Hematopoietic multipotent progenitor cell treated with erythropoietin and hydrocortisone succinate and interleukin-3 and kit ligand, for 4 days (in vitro differentiated cells): ENCODE measurements at regions not wholly inside any gene's neighbourhood (a gene's known extent, or its start where the extent isn't known, plus 50 kb on each side); places are given as distances from the start of the nearest gene placed in this dataset.
A peak's percentile ranks its signal among the peaks of the same experiment; 100 is the strongest.

ENCODE experiments used
- DNase-seq: peaks from one replicate; pipeline ENCODE4 v3.0.0-alpha.2; 2015

DNA sequence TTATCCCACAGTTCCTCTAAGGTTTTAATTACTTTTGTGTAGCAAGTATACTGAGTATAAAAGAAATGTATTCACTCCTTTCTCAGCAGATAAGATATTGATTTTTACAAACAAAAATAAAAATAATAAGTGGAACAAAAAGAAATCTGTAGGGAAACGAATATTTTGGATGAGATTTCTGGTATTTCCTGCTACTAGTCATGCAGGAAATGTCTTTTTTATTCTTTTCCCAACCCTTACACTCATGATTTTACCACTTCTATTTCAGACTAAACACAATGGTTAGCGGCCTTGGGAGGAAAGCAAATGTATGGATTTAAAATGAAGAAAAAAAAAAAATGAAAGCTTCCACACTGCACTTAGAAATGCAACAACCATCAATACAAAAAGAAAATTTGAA lies 580.5 kb upstream of the MARCKS start:
- no peak for DNase-seq

- no peak for DNase-seq
Observed at GRCh38 chr6:113277111-113277510, 580.0 kb upstream of the MARCKS start.

DNA sequence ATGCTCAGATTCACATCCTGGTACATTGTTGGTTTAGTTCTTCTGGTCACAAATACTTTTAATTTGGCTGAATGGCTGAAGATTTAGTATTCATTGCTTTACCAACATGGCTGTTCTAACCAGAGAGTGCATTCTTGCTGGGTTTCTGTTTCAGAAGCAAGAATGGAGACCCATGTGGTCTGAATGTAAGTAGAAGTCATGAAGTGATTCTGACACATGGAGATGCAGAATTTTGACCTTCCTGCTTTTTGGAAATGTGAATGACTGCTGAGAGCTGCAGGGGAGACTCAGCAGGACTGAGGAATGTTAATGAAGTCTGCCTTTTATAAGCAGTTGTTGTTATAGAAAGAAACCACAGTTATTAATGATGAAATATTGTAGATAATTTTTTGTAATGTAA lies 576.1 kb upstream of the MARCKS start:
- no peak for DNase-seq

DNA sequence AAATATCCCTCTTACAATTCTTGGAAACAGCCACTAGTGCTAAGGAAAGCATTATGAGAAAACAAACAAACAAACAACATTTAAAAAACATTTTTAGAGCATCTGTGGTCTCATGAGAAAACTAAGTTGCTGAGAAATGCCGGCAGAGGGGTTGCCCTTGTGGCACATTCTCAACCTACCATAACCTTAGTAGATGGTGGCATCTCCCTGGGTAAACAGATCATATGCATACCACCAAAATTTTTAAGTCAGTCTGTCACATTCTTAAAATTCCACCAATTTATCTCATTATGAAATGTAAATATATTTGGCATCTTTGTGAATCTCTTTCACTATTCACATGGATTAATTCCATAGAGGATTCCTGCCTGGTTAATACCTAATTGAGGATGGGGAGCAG lies 575.7 kb upstream of the MARCKS start:
- no peak for DNase-seq

DNA sequence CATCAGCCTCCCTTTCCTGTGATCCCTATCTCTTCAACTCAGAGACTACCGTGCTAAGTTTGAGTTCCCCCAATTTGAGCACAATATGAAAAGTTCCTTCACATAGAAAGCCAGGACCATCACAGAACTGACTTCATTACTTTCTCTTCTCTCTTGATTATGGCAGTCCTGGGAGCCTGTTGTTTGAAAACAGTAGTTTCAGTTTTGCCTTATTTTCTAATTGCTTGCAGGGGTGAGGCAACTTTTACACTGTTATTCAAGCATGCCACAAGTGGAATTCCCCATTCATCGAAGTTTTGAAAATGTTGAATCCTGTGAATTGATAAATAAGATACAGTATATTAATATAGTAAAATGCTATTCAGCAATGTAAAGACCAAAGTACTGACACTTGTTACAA lies 569.7 kb upstream of the MARCKS start:
- DNase-seq, result no peak

DNA sequence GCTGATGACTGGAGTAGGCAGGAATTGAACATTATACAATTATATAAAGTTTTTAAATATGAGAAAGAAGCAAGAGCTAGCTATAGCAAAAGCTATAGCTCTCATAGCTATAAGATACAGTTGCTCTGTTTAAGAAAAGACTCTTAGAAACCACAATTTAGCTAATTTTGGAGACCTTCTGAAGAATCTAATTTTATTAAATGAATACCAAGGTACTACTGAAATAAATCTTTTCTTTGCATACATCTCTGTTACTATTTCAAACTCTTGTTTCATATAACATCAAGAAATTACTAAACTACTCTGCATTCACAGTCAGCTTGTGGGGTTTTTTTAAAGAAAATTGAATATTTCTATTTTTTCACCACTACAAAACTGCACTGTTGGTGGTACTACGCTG lies 568.7 kb upstream of the MARCKS start:
- no peak for DNase-seq

GRCh38 chr6:113289166-113289565 lies 568.0 kb upstream of the MARCKS start:
- no peak for DNase-seq

GRCh38 chr6:113290684-113291083 lies 566.5 kb upstream of the MARCKS start:
- no peak for DNase-seq

- no peak for DNase-seq
Observed at GRCh38 chr6:113291751-113292445, 565.2 kb upstream of the MARCKS start.

GRCh38 chr6:113292646-113293422 lies 564.3 kb upstream of the MARCKS start:
- DNase-seq, result no peak

DNA sequence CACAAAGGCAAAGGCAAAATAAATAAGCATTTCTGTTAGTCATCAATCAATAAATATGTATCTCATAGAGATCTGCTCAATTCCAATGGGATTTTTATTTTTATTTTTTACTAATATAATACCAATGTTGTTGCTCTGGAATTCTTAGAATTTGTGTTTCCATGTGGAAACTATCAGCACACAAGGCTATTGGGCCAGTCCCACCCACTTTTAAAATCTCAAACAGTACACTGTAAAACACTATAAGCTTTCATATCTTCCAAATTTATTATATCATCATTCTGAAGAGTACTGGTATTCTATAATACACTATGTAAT lies 563.8 kb upstream of the MARCKS start:
- no peak for DNase-seq

GRCh38 chr6:113299531-113299930 lies 557.6 kb upstream of the MARCKS start:
- no peak for DNase-seq

DNA sequence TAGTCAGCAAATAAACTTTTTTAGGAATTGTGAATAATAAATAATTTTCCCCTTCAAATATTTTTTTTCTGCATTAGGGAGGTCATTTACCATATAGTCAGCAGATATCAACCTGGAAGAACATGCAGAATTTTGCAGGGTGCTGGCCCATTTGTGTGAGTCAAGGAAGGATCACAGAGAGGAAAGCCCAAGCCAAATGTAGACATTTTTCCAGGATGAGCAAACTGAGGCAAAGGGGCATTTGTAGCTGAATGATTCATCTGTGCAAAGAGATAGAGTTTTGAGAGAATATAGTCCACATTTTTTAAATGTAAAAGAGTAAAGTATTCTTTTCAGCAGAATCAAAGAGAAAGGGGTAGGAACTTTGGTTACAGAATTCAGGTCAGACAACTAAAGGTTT lies 555.5 kb upstream of the MARCKS start:
- no peak for DNase-seq

GRCh38 chr6:113304116-113304515 lies 553.0 kb upstream of the MARCKS start:
- DNase-seq, result no peak

- DNase-seq, result peak; percentile 44
Observed at GRCh38 chr6:113306552-113307145, 550.5 kb upstream of the MARCKS start.

- DNase-seq, result no peak
Observed at GRCh38 chr6:113308266-113308665, 548.9 kb upstream of the MARCKS start.

DNA sequence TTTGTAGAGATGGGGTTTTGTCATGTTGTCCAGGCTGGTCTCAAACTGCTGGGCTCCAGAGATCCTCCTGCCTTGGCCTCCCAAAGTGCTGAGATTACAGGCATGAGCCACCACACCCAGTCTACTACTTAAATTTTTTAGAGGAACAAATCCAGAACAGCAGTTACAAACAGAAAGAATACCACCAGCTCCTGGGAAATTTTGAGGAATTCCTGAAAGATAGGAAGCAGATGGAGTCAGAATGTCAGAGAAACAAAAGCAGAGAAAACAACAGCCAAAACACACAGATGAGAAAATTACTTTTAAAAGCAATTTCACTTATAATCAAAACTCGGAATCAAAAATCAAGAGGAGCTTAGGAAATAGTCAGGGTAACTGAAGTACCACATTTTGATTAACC lies 543.3 kb upstream of the MARCKS start:
- DNase-seq, result no peak

DNA sequence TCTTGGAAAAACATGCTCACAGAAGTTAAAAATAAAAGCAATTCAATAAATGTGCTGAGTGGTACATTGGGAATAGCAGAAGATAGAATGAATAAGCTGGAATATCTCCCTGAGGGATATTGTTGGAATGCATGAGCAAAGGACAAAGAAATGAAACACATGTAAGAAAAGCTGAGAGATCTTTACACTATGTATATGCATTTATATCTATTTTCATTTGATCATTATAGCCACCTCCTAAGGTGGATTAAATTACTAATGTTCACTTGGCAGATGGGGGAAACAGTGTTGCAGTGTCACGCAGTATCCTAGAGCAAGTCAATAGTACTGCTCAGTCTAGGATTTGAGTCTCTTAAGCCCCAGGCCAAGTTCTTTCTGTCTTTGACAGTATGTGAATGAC lies 542.0 kb upstream of the MARCKS start:
- no peak for DNase-seq

DNA sequence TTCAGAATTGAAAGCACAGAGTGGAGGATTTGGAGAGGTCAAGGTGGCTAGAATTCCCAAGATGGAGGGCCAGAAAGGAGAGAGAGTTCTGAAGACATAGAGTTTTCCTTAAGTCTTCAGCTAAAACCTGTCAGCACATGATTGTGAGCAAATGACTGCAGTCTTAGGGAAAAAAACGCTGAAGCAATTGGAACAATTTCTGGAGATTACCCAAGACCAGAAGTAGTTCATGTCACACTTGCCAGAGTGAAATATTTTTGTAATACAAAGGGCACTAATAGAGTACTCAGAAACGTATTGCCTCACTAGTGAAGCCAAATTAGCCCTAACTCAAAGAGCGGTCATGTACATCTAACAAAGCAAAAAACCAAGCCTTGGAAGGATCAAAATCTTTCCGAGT lies 541.3 kb upstream of the MARCKS start:
- no peak for DNase-seq

DNA sequence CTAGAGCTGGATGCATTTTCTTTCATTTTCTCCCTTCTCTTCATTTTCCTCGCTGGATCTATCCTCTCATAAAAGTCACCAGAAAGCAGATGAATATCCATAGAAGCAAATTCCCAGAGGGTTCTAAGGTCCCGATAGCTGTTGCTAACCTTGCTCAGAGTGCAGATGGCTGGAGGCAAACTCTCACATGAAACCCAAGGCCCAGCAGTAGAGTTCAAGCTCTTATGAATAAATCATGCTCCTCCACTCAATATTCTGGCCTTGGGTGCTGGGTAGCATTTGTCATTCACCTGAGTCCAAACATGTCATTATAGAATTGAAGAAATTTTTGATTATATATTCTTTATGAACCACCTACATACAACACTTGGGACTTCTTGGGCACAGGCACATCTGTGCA lies 539.7 kb upstream of the MARCKS start:
- no peak for DNase-seq

- DNase-seq, result no peak
Observed at GRCh38 chr6:113317891-113318574, 539.1 kb upstream of the MARCKS start.

DNA sequence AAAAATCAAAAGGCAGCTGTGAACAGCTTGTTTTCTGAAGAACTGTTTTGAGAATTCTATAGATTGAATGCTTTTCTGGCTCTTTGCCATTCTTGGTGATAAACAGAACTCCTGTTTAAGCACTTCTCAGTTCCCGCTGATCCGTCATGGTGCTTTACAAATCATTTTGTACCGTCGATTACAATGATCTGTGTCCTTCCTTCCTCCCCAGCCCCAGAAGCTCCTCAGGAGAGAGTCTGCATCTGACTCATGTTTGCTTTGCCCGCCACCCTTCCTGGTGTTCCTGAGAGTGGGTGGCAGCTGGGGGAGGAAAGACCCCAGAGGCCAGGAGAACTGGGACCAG lies 538.6 kb upstream of the MARCKS start:
- DNase-seq, result no peak

DNA sequence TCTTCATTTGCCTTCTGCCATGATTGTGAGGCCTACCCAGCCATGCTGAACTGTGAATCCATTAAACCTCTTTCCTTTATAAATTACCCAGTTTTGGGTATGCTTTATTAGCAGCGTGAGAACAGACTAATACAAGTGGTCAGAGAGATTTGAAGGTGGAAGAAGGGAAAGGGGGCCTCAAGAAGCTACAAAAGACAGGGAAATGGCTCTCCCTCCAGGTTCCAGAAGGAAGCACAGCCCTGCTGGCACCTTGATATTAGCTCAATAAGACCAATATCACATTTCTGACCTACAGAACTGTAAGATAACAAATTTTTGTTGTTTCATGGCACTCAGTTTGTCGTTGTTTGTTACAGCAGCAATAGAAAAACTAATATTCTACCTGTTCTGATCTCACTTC lies 536.5 kb upstream of the MARCKS start:
- no peak for DNase-seq

GRCh38 chr6:113326781-113327180 lies 530.4 kb upstream of the MARCKS start:
- no peak for DNase-seq
